RPMI8226 (cell line): ENCODE measurements at regions not wholly inside any gene's neighbourhood (a gene's known extent, or its start where the extent isn't known, plus 50 kb on each side); places are given as distances from the start of the nearest gene placed in this dataset.

Experiments
- DNase-seq: peaks from one replicate; pipeline ENCODE4 v3.0.0-alpha.2; 2015

- DNase-seq, result no peak
These were observed 187.8 kb downstream of the MYLK4 start for GRCh38 chr6:2562721-2563451.

GRCh38 chr6:2560917-2561698 is 189.6 kb downstream of the MYLK4 start:
- peak; percentile 88 for DNase-seq

- DNase-seq, result no peak
These were observed 190.4 kb downstream of the MYLK4 start for GRCh38 chr6:2560140-2560818.

- DNase-seq, result no peak
These were observed 191.6 kb downstream of the MYLK4 start for GRCh38 chr6:2558861-2559801.

- DNase-seq, result no peak
These were observed 192.5 kb downstream of the MYLK4 start for GRCh38 chr6:2558098-2558680.

GRCh38 chr6:2557181-2557720 is 193.5 kb downstream of the MYLK4 start:
- no peak for DNase-seq

- no peak for DNase-seq
These were observed 194.0 kb downstream of the MYLK4 start for GRCh38 chr6:2556761-2557160.

GRCh38 chr6:2554651-2555260 is 196.0 kb downstream of the MYLK4 start:
- no peak for DNase-seq

- DNase-seq, result no peak
These were observed 198.1 kb downstream of the MYLK4 start for GRCh38 chr6:2552526-2553154.

- no peak for DNase-seq
These were observed 199.0 kb downstream of the MYLK4 start for GRCh38 chr6:2551705-2552104.

GRCh38 chr6:2550247-2550646 is 200.5 kb downstream of the MYLK4 start:
- DNase-seq, result no peak

GRCh38 chr6:2549834-2550233 is 200.9 kb downstream of the MYLK4 start:
- DNase-seq, result no peak

- DNase-seq, result no peak
These were observed 203.4 kb downstream of the MYLK4 start for GRCh38 chr6:2547355-2547754.

GRCh38 chr6:2546901-2547300 is 203.8 kb downstream of the MYLK4 start:
- no peak for DNase-seq

GRCh38 chr6:2545383-2546038 is 205.2 kb downstream of the MYLK4 start:
- DNase-seq, result no peak

- no peak for DNase-seq
These were observed 207.4 kb downstream of the MYLK4 start for GRCh38 chr6:2543321-2543720.

- peak; percentile 99 for DNase-seq
These were observed 207.9 kb downstream of the MYLK4 start for GRCh38 chr6:2542858-2543218.

GRCh38 chr6:2542101-2542857 is 208.4 kb downstream of the MYLK4 start:
- no peak for DNase-seq

GRCh38 chr6:2536451-2536850 is 214.3 kb downstream of the MYLK4 start:
- peak; percentile 39 for DNase-seq

- DNase-seq, result no peak
These were observed 215.2 kb downstream of the MYLK4 start for GRCh38 chr6:2535506-2535905.
